ENCODE measurements at regions not wholly inside any gene's neighbourhood (a gene's known extent, or its start where the extent isn't known, plus 50 kb on each side); places are given as distances from the start of the nearest gene placed in this dataset.

GRCh38 chr6:4667591-4667990 lies 108.6 kb upstream of the CDYL start:
- Mint-ChIP-seq H3K4me3 (ENCODE audit: unreplicated experiment) (no peak overlapping the region), H3K4me1 (ENCODE audit: unreplicated experiment) (no peaks in the 10 kb centered on the region), H3K27me3 (ENCODE audit: unreplicated experiment) (no peaks in the 10 kb centered on the region), H3K27ac (ENCODE audit: unreplicated experiment) (no peak overlapping the region), H3K36me3 (ENCODE audit: low read depth, unreplicated experiment) (peaks cover 3% of the 10 kb centered on the region), H3K9me3 (ENCODE audit: unreplicated experiment) (no peaks in the 10 kb centered on the region)
- TF ChIP-seq CTCF (IDR thresholded peaks at IDR 0.05; ENCODE audit: unreplicated experiment), result no peak
- DNase-seq (ENCODE audit: low spot score), result no peak

- TF ChIP-seq CTCF (IDR thresholded peaks at IDR 0.05; ENCODE audit: unreplicated experiment), result no peak
- H3K9me3 Mint-ChIP-seq (ENCODE audit: unreplicated experiment), result no peaks in the 10 kb centered on the region
- H3K4me1 Mint-ChIP-seq (ENCODE audit: unreplicated experiment), result no peaks in the 10 kb centered on the region
- H3K27me3 Mint-ChIP-seq (ENCODE audit: unreplicated experiment), result no peaks in the 10 kb centered on the region
- DNase-seq (ENCODE audit: low spot score), result no peak
- H3K36me3 Mint-ChIP-seq (ENCODE audit: low read depth, unreplicated experiment), result peaks cover 3% of the 10 kb centered on the region
- H3K27ac Mint-ChIP-seq (ENCODE audit: unreplicated experiment), result no peak overlapping the region
- H3K4me3 Mint-ChIP-seq (ENCODE audit: unreplicated experiment), result no peak overlapping the region
Observed at GRCh38 chr6:4666886-4667513, 109.2 kb upstream of the CDYL start.

- DNase-seq (ENCODE audit: low spot score), result no peak
- Mint-ChIP-seq H3K36me3 (ENCODE audit: low read depth, unreplicated experiment) (peaks cover 3% of the 10 kb centered on the region), H3K27ac (ENCODE audit: unreplicated experiment) (no peak overlapping the region), H3K9me3 (ENCODE audit: unreplicated experiment) (no peaks in the 10 kb centered on the region), H3K4me3 (ENCODE audit: unreplicated experiment) (no peak overlapping the region), H3K27me3 (ENCODE audit: unreplicated experiment) (no peaks in the 10 kb centered on the region), H3K4me1 (ENCODE audit: unreplicated experiment) (no peaks in the 10 kb centered on the region)
- TF ChIP-seq CTCF (IDR thresholded peaks at IDR 0.05; ENCODE audit: unreplicated experiment), result no peak
Observed at GRCh38 chr6:4665489-4666417, 110.5 kb upstream of the CDYL start.

- Mint-ChIP-seq H3K27ac (ENCODE audit: unreplicated experiment) (no peak overlapping the region), H3K4me3 (ENCODE audit: unreplicated experiment) (no peak overlapping the region), H3K9me3 (ENCODE audit: unreplicated experiment) (no peaks in the 10 kb centered on the region), H3K36me3 (ENCODE audit: low read depth, unreplicated experiment) (no peaks in the 10 kb centered on the region), H3K27me3 (ENCODE audit: unreplicated experiment) (no peaks in the 10 kb centered on the region), H3K4me1 (ENCODE audit: unreplicated experiment) (no peaks in the 10 kb centered on the region)
- DNase-seq (ENCODE audit: low spot score), result no peak
- no peak for TF ChIP-seq CTCF (IDR thresholded peaks at IDR 0.05; ENCODE audit: unreplicated experiment)
Observed at GRCh38 chr6:4664911-4665310, 111.3 kb upstream of the CDYL start.

GRCh38 chr6:4664117-4664626 lies 112.0 kb upstream of the CDYL start:
- H3K27me3 Mint-ChIP-seq (ENCODE audit: unreplicated experiment), result no peaks in the 10 kb centered on the region
- no peaks in the 10 kb centered on the region for H3K4me1 Mint-ChIP-seq (ENCODE audit: unreplicated experiment)

More at GRCh38 chr6:4664117-4664626, 112.0 kb upstream of the CDYL start:
- no peak overlapping the region for H3K27ac Mint-ChIP-seq (ENCODE audit: unreplicated experiment)
- H3K36me3 Mint-ChIP-seq (ENCODE audit: low read depth, unreplicated experiment), result no peaks in the 10 kb centered on the region
- no peak for TF ChIP-seq CTCF (IDR thresholded peaks at IDR 0.05; ENCODE audit: unreplicated experiment)
- H3K4me3 Mint-ChIP-seq (ENCODE audit: unreplicated experiment), result no peak overlapping the region
- DNase-seq (ENCODE audit: low spot score), result no peak
- H3K9me3 Mint-ChIP-seq (ENCODE audit: unreplicated experiment), result no peaks in the 10 kb centered on the region

Measured in endothelial cell (in vitro differentiated cells).